GM19468 (cell line): ENCODE measurements at regions not wholly inside any gene's neighbourhood (a gene's known extent, or its start where the extent isn't known, plus 50 kb on each side); places are given as distances from the start of the nearest gene placed in this dataset.
A peak's percentile ranks its signal among the peaks of the same experiment; 100 is the strongest.
"Not testable (repeated sequence)": the region's sequence is repeated elsewhere in the genome, so short reads cannot be mapped to it uniquely, and the experiment has no call there.

ENCODE experiments used
- ATAC-seq: cut with Tn5 transposase; IDR thresholded peaks from one replicate; pipeline ENCODE4 v1.9.1; 2021; ENCODE audit warnings: mild to moderate bottlenecking, moderate library complexity, moderate number of reproducible peaks; ENCODE audit not compliant: unreplicated experiment; ENCODE audit errors: extremely low read depth

- ATAC-seq: peak; percentile 68
Observed at GRCh38 chr6:105862936-105863607, 223.1 kb upstream of the PRDM1 start.

DNA sequence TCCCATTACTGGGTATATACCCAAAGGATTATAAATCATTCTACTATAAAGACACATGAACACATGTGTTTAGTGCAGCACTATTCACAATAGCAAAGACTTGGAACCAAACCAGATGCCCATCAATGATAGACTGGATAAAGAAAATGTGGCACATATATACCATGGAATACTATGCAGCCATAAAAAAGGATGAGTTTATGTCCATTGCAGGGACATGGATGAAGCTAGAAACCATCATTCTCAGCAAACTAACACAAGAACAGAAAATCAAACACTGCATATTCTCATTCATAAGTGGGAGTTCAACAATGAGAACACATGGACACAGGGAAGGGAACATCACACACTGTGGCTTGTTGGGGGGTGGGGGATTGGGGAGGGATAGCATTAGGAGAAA is 225.2 kb upstream of the PRDM1 start:
- ATAC-seq: not testable (repeated sequence)

DNA sequence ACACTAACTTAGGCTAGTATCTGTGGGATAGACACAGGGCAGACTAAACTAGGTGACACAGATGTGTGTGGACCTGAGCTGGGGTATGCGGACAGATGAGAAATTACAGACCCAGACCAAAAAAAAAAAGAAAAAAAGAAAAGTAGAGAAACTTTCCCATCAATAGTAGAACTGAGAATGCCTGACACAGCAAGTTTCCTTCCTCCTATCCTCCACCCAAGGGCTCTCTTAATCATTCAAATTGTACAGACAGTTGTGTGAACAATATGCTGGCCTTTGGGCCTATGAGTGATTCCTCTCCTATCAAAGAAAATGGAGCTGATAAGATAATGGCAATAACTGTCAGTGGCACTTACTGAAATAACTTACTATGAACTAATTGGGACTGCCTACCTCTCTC is 226.7 kb upstream of the PRDM1 start:
- ATAC-seq: no peak

- ATAC-seq: not testable (repeated sequence)
Observed at GRCh38 chr6:105858639-105859038, 227.5 kb upstream of the PRDM1 start.

- no peak for ATAC-seq
Observed at GRCh38 chr6:105855433-105855832, 230.7 kb upstream of the PRDM1 start.

GRCh38 chr6:105853979-105854378 is 232.2 kb upstream of the PRDM1 start:
- not testable (repeated sequence) for ATAC-seq

- ATAC-seq: no peak
Observed at GRCh38 chr6:105851606-105852005, 234.5 kb upstream of the PRDM1 start.

DNA sequence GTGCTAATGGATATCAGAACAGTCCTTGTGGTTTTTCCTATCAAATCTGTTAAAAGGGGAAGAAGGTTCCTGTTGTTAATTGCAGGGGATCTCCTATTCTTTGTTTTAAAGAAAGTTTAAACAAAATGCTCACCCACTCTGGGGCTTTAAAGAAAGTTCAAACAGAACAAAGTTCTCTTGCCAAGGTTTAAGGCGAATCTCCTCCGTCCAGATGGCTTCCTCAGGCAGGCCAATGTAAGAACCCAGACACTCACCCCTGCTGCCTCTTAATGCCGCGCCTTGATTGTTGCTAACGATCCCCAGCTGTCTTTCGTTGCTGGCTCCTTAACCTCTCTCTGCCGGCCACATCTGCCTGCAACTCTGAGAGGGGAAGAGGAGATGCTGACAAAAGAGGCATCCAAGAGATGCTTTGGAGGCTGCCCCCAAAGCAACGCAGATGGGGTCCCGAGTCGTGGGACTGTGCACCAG is 235.0 kb upstream of the PRDM1 start:
- ATAC-seq: no peak

DNA sequence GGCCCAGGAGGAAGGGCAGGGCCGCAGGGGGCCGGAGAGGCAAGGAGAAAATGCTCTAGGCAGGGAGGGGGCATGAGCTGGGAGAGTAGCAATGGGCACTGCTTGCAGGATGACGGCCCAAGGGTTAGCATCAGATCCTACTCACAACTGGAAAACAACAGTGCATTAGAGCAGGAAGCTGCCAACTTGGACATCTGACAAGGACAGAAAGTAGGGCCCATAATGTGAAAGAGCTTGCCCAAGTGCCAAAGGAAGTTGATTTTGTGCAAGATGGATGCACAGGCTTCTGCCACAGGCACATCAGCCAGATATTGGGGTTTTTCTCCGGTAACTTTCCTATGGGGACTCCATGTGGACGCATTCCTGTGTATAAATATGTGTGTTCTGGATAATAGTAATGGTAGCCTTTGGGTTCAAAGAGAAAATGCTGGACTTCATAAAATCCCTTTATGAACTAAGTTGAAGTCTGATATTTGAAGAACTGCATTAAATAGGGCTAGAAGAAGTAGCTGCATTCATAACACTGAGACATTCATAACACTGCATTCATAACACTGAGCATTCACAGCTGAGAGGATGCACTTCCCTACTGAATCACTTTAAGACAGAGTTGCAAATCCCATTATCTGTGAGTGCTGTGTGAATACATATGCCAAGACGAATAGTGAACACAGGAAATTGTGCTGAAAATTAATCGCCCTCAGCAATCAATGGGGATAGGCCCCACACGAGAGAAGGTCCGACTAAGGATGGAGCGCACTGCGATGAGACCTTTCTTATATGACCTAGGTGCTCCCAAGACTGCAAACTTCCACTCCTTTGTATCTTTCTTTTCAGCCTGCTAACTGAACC is 235.6 kb upstream of the PRDM1 start:
- ATAC-seq: no peak

- ATAC-seq: no peak
Observed at GRCh38 chr6:105849746-105850145, 236.4 kb upstream of the PRDM1 start.

DNA sequence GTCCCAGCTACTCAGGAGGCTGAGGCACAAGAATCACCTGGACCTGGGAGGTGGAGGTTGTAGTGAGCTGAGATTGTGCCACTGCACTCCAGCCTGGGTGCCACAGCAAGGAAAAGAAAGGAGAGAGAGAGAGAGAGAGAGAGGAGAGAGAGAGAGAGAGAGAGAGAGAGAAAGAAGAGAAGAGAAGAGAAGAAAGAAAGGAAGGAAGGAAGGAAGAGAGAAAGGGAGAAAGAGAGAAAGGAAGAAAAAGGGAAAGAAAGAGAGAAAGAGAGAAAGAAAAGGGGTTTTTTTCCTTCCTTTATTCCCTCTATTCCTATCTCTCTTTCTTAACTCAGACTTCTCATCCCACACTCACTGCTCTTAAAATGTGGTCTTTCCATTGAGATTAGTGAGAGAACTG is 238.7 kb upstream of the PRDM1 start:
- no peak for ATAC-seq

DNA sequence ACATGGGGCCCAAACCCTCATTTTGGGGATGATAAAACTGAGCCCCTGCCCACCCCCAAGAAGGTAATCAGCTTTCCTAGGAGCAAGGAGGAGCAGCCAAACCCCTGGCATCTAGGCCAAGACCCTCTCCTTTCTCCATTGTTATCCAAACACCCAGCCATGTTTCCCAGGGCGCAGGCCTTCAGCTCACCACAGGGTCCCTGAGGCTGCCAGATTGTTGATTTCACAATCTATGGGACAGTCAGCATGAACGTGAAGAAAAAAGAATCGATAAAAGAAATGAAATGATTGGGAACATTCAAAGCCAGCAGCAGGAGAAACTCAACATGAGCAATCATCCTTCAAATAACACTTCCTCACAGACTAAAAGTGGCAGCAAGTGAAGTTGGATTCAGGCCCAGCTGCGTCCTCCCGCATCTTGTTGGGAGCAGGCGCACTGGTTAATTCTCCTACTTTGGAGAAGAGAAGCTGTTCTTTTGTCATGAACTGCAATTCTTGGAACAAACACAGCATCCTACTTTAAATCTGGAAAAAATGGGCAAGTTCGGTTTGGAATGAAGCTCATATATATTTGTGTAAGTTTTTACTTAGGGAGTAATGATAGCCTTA is 241.8 kb upstream of the PRDM1 start:
- ATAC-seq: no peak

DNA sequence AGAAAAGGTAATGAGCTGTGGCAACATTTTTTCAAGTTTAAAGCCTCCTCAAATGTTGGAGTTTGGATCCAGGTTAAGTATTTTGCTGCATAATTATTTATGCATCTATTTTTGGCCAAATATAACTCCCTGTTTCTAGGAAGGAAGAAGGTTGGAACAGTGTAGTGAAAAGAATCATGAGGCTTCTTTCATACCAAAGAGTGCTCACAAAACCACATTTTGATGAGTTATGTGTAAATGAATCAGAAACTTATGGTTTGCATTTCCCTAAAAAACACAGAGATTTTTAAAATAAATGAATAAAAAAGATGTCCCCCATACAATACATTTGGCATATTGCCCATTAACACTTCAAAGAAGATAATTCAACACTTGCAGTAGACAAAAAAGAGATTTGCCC is 246.9 kb upstream of the PRDM1 start:
- no peak for ATAC-seq

- no peak for ATAC-seq
Observed at GRCh38 chr6:105838171-105838570, 248.0 kb upstream of the PRDM1 start.

- ATAC-seq: no peak
Observed at GRCh38 chr6:105836889-105837288, 249.2 kb upstream of the PRDM1 start.

DNA sequence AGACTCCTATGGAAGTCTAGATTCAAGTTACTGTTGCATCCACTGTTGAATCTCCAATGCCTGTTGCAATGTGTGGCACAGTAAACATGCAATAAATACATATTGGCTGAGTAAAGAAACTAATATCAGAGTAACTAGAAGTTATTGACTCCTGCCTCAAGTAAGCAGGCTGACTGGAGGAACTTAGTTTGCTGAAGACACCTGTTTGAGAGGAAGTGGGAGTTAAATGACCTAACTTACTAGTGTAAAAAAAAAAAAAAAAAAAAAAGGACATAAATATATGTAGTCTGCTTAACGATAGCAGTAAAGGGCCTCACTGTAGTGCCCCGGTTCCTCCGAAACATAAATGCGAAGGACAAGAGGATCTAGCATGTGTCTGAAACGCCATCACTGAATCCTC is 249.8 kb upstream of the PRDM1 start:
- ATAC-seq: no peak

GRCh38 chr6:105835373-105835772 is 250.8 kb upstream of the PRDM1 start:
- ATAC-seq: no peak

DNA sequence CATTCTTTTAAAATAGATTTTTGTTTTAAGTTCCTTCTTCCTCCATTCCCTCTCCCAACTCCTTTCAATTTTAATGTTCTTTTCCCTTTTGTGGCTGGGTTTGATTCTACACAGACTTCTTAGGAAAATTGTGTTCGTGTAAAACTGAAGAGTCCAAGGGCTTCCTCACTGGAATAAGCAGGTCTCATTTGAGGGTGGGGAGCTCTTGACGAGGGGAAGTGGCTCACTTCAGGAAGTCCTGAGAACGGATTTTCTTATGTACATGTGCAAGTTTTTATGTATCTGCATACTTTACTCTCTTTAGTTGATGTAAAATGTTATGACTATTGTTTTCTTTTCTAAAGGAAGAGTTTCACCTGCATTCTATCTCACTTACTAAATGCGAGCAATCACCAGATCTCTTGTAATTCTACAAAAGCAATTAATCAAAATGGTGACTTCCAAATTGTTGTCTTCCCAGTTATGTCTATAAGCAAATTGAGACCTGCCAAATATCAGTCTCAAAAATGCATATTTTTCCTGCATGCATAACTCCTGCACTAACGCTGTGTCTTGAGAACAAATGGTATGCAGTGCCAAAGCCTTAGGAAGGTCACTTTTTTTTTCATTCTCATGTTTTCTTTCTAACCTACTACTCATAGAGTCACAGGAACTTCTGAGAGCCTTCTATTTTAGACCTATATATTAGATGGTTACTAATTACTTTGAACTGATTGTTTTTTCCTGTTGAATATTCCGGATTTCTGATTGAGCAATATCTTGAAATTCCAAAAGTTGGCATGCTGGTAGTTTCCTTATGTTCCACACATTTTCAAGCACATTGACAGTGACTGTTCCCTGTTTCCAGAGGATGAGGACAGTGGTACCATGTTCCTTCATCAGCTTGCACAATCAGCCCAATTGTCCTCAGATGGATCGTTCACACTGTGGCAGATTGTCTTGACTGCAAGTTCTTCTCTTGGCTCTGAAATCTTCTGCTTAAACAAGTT is 251.9 kb upstream of the PRDM1 start:
- ATAC-seq: no peak

- no peak for ATAC-seq
Observed at GRCh38 chr6:105832313-105832761, 253.8 kb upstream of the PRDM1 start.
